Suprapubic skin (tissue), 4 donors: ENCODE measurements at regions not wholly inside any gene's neighbourhood (a gene's known extent, or its start where the extent isn't known, plus 50 kb on each side); places are given as distances from the start of the nearest gene placed in this dataset.

Source experiments
- DNase-seq, 2 donors: peaks; one replicate each; pipeline ENCODE4 v3.0.0-alpha.2; 2019; ENCODE audit warnings: low spot score in 2 of 2
- H3K27ac ChIP-seq: fragments of 200-600 bp; sonication (generic); one replicate; pipeline ENCODE4 v1.5.1; 2019
- H3K27me3 ChIP-seq: fragments of 200-600 bp; sonication (generic); one replicate; pipeline ENCODE4 v1.5.1; 2019
- H3K36me3 ChIP-seq: fragments of 200-600 bp; sonication (generic); one replicate; pipeline ENCODE4 v1.5.1; 2019
- H3K4me1 ChIP-seq: fragments of 200-600 bp; sonication (generic); one replicate; pipeline ENCODE4 v1.5.1; 2019
- H3K4me3 ChIP-seq: fragments of 200-600 bp; sonication (generic); one replicate; pipeline ENCODE4 v1.5.1; 2019; ENCODE audit warnings: mild to moderate bottlenecking
- H3K9me3 ChIP-seq: fragments of 200-600 bp; sonication (generic); one replicate; pipeline ENCODE4 v1.5.1; 2019
- EP300 ChIP-seq: sonication (generic); formaldehyde crosslinking; IDR thresholded peaks from one replicate; pipeline ENCODE4 v1.6.1; 2017; ENCODE audit warnings: antibody characterized with exemption
- POLR2A ChIP-seq, 2 donors: fragments of 450-650 bp; IDR thresholded peaks; one replicate each; pipeline ENCODE4 v1.6.1; 2017; ENCODE audit warnings: antibody characterized with exemption in 2 of 2, mild to moderate bottlenecking in 2 of 2, moderate library complexity in 2 of 2
- POLR2AphosphoS5 ChIP-seq, 3 donors: sonication (generic); formaldehyde crosslinking; IDR thresholded peaks; one replicate each; pipeline ENCODE4 v1.6.1; 2017; ENCODE audit warnings: antibody characterized with exemption in 3 of 3
- WGBS: methylation state at CpG from one replicate; pipeline ENCODE4 v1.1.5; 2018; 5-methylcytosine and 5-hydroxymethylcytosine counted together
- TF ChIP-seq, protein P1 (sequence below), 2 donors: fragments of 200-600 bp in 1 of 2; fragments of 450-650 bp in 1 of 2; sonication (generic) in 1 of 2; IDR thresholded peaks; one replicate each; pipeline ENCODE4 v1.5.1; 2016 to 2019; ENCODE audit warnings: antibody characterized with exemption in 2 of 2, mild to moderate bottlenecking in 1 of 2, moderate library complexity in 1 of 2

DNA sequence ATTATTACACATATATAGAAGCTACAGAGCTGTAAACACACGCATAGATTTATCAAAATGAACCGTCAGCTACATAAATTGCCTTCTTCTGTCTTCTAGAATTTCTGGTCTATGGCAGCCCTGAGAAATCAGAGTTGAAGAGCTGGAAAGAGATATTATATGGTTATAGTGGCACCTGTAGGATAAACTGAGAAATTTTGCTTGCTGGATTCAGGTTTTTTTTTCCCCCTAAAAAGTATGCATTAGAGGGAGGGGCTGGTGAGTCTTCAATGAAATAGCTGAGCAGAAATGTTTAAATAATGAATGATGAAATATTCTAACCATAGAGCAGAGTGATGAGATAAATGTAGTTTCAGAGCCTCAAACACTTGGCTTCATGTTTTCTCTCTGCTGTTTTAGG, 78.0 kb upstream of the DYNC1I1 start:
- 68% methylated on average over 2 of the region's 2 CpGs for WGBS
- Histone ChIP-seq H3K27ac (no peak overlapping the region), H3K4me3 (no peak overlapping the region), H3K9me3 (no peaks in the 10 kb centered on the region), H3K4me1 (peaks cover 13% of the 10 kb centered on the region), H3K27me3 (no peaks in the 10 kb centered on the region), H3K36me3 (no peaks in the 10 kb centered on the region)
- TF ChIP-seq EP300 (no peak), POLR2A (IDR thresholded peaks at IDR 0.05) (no peak), POLR2AphosphoS5 (IDR thresholded peaks at IDR 0.05) (no peak)
- TF ChIP-seq, protein P1, sequence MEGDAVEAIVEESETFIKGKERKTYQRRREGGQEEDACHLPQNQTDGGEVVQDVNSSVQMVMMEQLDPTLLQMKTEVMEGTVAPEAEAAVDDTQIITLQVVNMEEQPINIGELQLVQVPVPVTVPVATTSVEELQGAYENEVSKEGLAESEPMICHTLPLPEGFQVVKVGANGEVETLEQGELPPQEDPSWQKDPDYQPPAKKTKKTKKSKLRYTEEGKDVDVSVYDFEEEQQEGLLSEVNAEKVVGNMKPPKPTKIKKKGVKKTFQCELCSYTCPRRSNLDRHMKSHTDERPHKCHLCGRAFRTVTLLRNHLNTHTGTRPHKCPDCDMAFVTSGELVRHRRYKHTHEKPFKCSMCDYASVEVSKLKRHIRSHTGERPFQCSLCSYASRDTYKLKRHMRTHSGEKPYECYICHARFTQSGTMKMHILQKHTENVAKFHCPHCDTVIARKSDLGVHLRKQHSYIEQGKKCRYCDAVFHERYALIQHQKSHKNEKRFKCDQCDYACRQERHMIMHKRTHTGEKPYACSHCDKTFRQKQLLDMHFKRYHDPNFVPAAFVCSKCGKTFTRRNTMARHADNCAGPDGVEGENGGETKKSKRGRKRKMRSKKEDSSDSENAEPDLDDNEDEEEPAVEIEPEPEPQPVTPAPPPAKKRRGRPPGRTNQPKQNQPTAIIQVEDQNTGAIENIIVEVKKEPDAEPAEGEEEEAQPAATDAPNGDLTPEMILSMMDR (IDR thresholded peaks at IDR 0.05), result no peak
- DNase-seq, result no peak

GRCh38 chr7:95693551-95694333, 78.6 kb upstream of the DYNC1I1 start:
- H3K4me3 ChIP-seq, result no peak overlapping the region
- peaks cover 13% of the 10 kb centered on the region for H3K4me1 ChIP-seq
- no peaks in the 10 kb centered on the region for H3K36me3 ChIP-seq
- no peaks in the 10 kb centered on the region for H3K27me3 ChIP-seq
- H3K9me3 ChIP-seq, result no peaks in the 10 kb centered on the region
- DNase-seq, result no peak
- WGBS, result 74% methylated on average over 5 of the region's 5 CpGs
- TF ChIP-seq POLR2A (IDR thresholded peaks at IDR 0.05) (no peak), POLR2AphosphoS5 (IDR thresholded peaks at IDR 0.05) (no peak), EP300 (no peak)
- TF ChIP-seq, protein P1 (IDR thresholded peaks at IDR 0.05), result no peak
- no peak overlapping the region for H3K27ac ChIP-seq

- no peak for TF ChIP-seq EP300
- TF ChIP-seq, protein P1 (IDR thresholded peaks at IDR 0.05), result no peak
- TF ChIP-seq POLR2AphosphoS5 (IDR thresholded peaks at IDR 0.05), result no peak
- TF ChIP-seq POLR2A (IDR thresholded peaks at IDR 0.05), result no peak
- Histone ChIP-seq H3K27ac (peak overlapping the region; percentile 4), H3K9me3 (no peaks in the 10 kb centered on the region), H3K27me3 (no peaks in the 10 kb centered on the region), H3K36me3 (no peaks in the 10 kb centered on the region), H3K4me1 (peaks cover 13% of the 10 kb centered on the region), H3K4me3 (no peak overlapping the region)
- DNase-seq, result no peak
- WGBS, result 55% methylated on average over 4 of the region's 4 CpGs
Measured at GRCh38 chr7:95691464-95691863, 80.9 kb upstream of the DYNC1I1 start.

GRCh38 chr7:95690367-95690947, 81.9 kb upstream of the DYNC1I1 start:
- DNase-seq, result no peak
- 4% methylated on average over 3 of the region's 3 CpGs for WGBS
- peaks cover 13% of the 10 kb centered on the region for H3K4me1 ChIP-seq
- no peak overlapping the region for H3K27ac ChIP-seq
- TF ChIP-seq, protein P1 (IDR thresholded peaks at IDR 0.05), result peak; percentile 47 to 55
- TF ChIP-seq EP300, result no peak
- no peak for TF ChIP-seq POLR2A (IDR thresholded peaks at IDR 0.05)
- TF ChIP-seq POLR2AphosphoS5 (IDR thresholded peaks at IDR 0.05), result no peak
- H3K27me3 ChIP-seq, result no peaks in the 10 kb centered on the region
- no peak overlapping the region for H3K4me3 ChIP-seq
- no peaks in the 10 kb centered on the region for H3K9me3 ChIP-seq
- no peaks in the 10 kb centered on the region for H3K36me3 ChIP-seq

DNA sequence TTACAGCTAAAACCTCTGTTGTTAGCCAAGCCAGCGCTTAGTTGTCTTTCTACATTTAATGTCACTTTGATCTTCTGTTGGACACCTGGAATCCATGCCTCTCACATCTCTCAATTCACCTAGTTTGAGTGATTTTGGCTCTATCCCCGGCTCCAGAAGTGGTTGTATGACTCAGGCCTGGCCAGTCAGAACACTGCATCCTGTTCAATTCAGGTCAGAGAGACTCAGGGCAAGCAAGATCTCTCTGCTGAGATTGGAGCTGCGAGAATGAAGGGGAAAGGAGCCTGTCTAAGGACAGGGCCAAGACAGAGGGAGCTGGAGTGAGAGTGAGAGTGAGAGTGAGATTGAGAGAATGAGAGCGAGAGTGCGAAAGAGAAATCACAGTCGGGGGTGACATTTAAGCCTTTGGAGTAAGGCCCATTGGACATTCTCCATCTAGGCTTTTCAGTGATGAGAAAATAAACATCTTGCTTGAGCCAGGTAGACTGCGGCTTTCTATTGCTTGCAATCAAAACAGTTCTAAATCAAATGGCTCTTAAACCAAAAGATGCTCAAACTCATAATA, 83.3 kb upstream of the DYNC1I1 start:
- no peak overlapping the region for H3K4me3 ChIP-seq
- no peak for DNase-seq
- H3K27me3 ChIP-seq, result no peaks in the 10 kb centered on the region
- TF ChIP-seq, protein P1 (IDR thresholded peaks at IDR 0.05), result no peak
- no peak for TF ChIP-seq POLR2A (IDR thresholded peaks at IDR 0.05)
- no peak for TF ChIP-seq EP300
- TF ChIP-seq POLR2AphosphoS5 (IDR thresholded peaks at IDR 0.05), result no peak
- 70% methylated on average over 7 of the region's 7 CpGs for WGBS
- no peaks in the 10 kb centered on the region for H3K9me3 ChIP-seq
- no peak overlapping the region for H3K27ac ChIP-seq
- H3K36me3 ChIP-seq, result no peaks in the 10 kb centered on the region
- peaks cover 13% of the 10 kb centered on the region for H3K4me1 ChIP-seq
